OCI-LY3 (cell line): ENCODE measurements at regions not wholly inside any gene's neighbourhood (a gene's known extent, or its start where the extent isn't known, plus 50 kb on each side); places are given as distances from the start of the nearest gene placed in this dataset.

Source experiments
- H2AFZ ChIP-seq: fragments of 200-600, 300-600 bp; shearing (Covaris generic); 2 replicates; pipeline ENCODE4 v1.6.0; 2014; ENCODE audit warnings: antibody characterized with exemption, low read depth, low read length
- H3K27ac ChIP-seq: fragments of 200-600, 300-600 bp; sonication (generic); 2 replicates; pipeline ENCODE4 v1.5.1; 2014; ENCODE audit warnings: mild to moderate bottlenecking, low read length, moderate library complexity, mixed read lengths
- H3K27me3 ChIP-seq: fragments of 200-600, 300-600 bp; sonication (generic); 2 replicates; pipeline ENCODE4 v1.6.1; 2014; ENCODE audit warnings: low read depth, low read length, mixed read lengths
- H3K36me3 ChIP-seq: fragments of 200-600, 300-600 bp; sonication (generic); replicated peaks from 2 replicates; pipeline ENCODE3; 2014; ENCODE audit warnings: low read depth, low read length, mixed read lengths
- H3K4me1 ChIP-seq: fragments of 300-600, 200-600 bp; sonication (generic); 2 replicates; pipeline ENCODE4 v1.6.1; 2014; ENCODE audit warnings: low read length, mixed read lengths
- H3K4me2 ChIP-seq: fragments of 200-600, 300-600 bp; sonication (generic); 2 replicates; pipeline ENCODE4 v1.6.1; 2014; ENCODE audit warnings: low read length, mixed read lengths
- H3K4me3 ChIP-seq: fragments of 300-600, 200-600 bp; sonication (generic); 2 replicates; pipeline ENCODE4 v1.5.1; 2014; ENCODE audit warnings: antibody characterized with exemption, mild to moderate bottlenecking, low read length, moderate library complexity
- H3K79me2 ChIP-seq: fragments of 300-600, 200-600 bp; shearing (Covaris generic); 2 replicates; pipeline ENCODE4 v1.6.1; 2014; ENCODE audit warnings: mild to moderate bottlenecking, low read length, mixed read lengths
- H3K9ac ChIP-seq: fragments of 300-600, 200-600 bp; shearing (Covaris generic); 2 replicates; pipeline ENCODE4 v1.6.0; 2014; ENCODE audit warnings: mild to moderate bottlenecking, low read length, moderate library complexity
- H3K9me3 ChIP-seq: fragments of 200-600, 300-600 bp; shearing (Covaris generic); 2 replicates; pipeline ENCODE4 v1.6.1; 2014; ENCODE audit warnings: low read length, mixed read lengths; ENCODE audit not compliant: insufficient read depth
- H4K20me1 ChIP-seq: fragments of 200-600, 300-600 bp; sonication (generic); 2 replicates; pipeline ENCODE4 v1.6.1; 2016; ENCODE audit warnings: low read length, mixed read lengths; ENCODE audit not compliant: insufficient read depth
- CTCF ChIP-seq: fragments of 200-600, 300-600 bp; sonication (generic); IDR thresholded peaks from 2 replicates; pipeline ENCODE4 v1.5.1; 2014; ENCODE audit warnings: antibody characterized with exemption, low read length, low read depth
- EZH2phosphoT487 ChIP-seq: fragments of 200-600 bp; shearing (Covaris generic); IDR thresholded peaks from 2 replicates; pipeline ENCODE4 v1.6.1; 2018; ENCODE audit warnings: antibody characterized with exemption, mixed run types, low read depth

GRCh38 chr20:41881466-41882046 is 263.4 kb upstream of the CHD6 start:
- Histone ChIP-seq H3K79me2 (no peaks in the 10 kb centered on the region), H3K4me2 (no peak overlapping the region), H2AFZ (no peak overlapping the region), H3K9ac (no peak overlapping the region), H3K4me3 (no peak overlapping the region), H4K20me1 (no peaks in the 10 kb centered on the region), H3K4me1 (no peaks in the 10 kb centered on the region), H3K27me3 (peaks cover 74% of the 10 kb centered on the region), H3K9me3 (no peaks in the 10 kb centered on the region), H3K27ac (no peak overlapping the region), H3K36me3 (no peaks in the 10 kb centered on the region)
- no peak for TF ChIP-seq EZH2phosphoT487
- TF ChIP-seq CTCF: no peak

GRCh38 chr20:41879123-41879522 is 260.9 kb upstream of the CHD6 start:
- Histone ChIP-seq H3K9me3 (no peaks in the 10 kb centered on the region), H4K20me1 (no peaks in the 10 kb centered on the region), H3K4me2 (no peak overlapping the region), H3K79me2 (no peaks in the 10 kb centered on the region), H3K36me3 (no peaks in the 10 kb centered on the region), H3K9ac (no peak overlapping the region), H3K4me1 (no peaks in the 10 kb centered on the region), H3K4me3 (no peak overlapping the region), H3K27me3 (peaks cover 88% of the 10 kb centered on the region), H3K27ac (no peak overlapping the region), H2AFZ (no peak overlapping the region)
- TF ChIP-seq EZH2phosphoT487 (no peak), CTCF (no peak)

- no peaks in the 10 kb centered on the region for H4K20me1 ChIP-seq
- no peak overlapping the region for H2AFZ ChIP-seq
- no peak for TF ChIP-seq EZH2phosphoT487
- no peaks in the 10 kb centered on the region for H3K36me3 ChIP-seq
- H3K27ac ChIP-seq: no peak overlapping the region
- no peak overlapping the region for H3K4me2 ChIP-seq
- peaks cover 90% of the 10 kb centered on the region for H3K27me3 ChIP-seq
- H3K4me1 ChIP-seq: no peaks in the 10 kb centered on the region
- H3K9ac ChIP-seq: no peak overlapping the region
- H3K79me2 ChIP-seq: no peaks in the 10 kb centered on the region
- no peaks in the 10 kb centered on the region for H3K9me3 ChIP-seq
- no peak overlapping the region for H3K4me3 ChIP-seq
These were observed 259.7 kb upstream of the CHD6 start for GRCh38 chr20:41877911-41878310.

GRCh38 chr20:41874658-41875057 is 256.5 kb upstream of the CHD6 start:
- H3K27ac ChIP-seq: no peak overlapping the region
- TF ChIP-seq CTCF: no peak
- TF ChIP-seq EZH2phosphoT487: no peak
- H3K9me3 ChIP-seq: no peaks in the 10 kb centered on the region
- peaks cover 91% of the 10 kb centered on the region for H3K27me3 ChIP-seq
- H2AFZ ChIP-seq: no peak overlapping the region
- no peaks in the 10 kb centered on the region for H3K36me3 ChIP-seq
- no peak overlapping the region for H3K9ac ChIP-seq
- no peaks in the 10 kb centered on the region for H4K20me1 ChIP-seq
- H3K4me1 ChIP-seq: no peaks in the 10 kb centered on the region
- H3K4me3 ChIP-seq: no peak overlapping the region
- no peak overlapping the region for H3K4me2 ChIP-seq
- no peaks in the 10 kb centered on the region for H3K79me2 ChIP-seq

GRCh38 chr20:41872930-41873329 is 254.8 kb upstream of the CHD6 start:
- peaks cover 88% of the 10 kb centered on the region for H3K27me3 ChIP-seq
- TF ChIP-seq EZH2phosphoT487: no peak
- no peak for TF ChIP-seq CTCF
- H3K27ac ChIP-seq: no peak overlapping the region
- no peak overlapping the region for H3K4me3 ChIP-seq
- no peak overlapping the region for H2AFZ ChIP-seq
- H3K4me1 ChIP-seq: no peaks in the 10 kb centered on the region
- no peak overlapping the region for H3K9ac ChIP-seq
- H3K36me3 ChIP-seq: no peaks in the 10 kb centered on the region
- no peak overlapping the region for H3K4me2 ChIP-seq
- H4K20me1 ChIP-seq: no peaks in the 10 kb centered on the region
- no peaks in the 10 kb centered on the region for H3K79me2 ChIP-seq
- H3K9me3 ChIP-seq: no peaks in the 10 kb centered on the region
